Nephron (organoid): ENCODE measurements at regions not wholly inside any gene's neighbourhood (a gene's known extent, or its start where the extent isn't known, plus 50 kb on each side); places are given as distances from the start of the nearest gene placed in this dataset.
"Not testable (repeated sequence)": the region's sequence is repeated elsewhere in the genome, so short reads cannot be mapped to it uniquely, and the experiment has no call there.

Source experiments
- H3K27ac Mint-ChIP-seq, 3 experiments: 2 replicates each; pipeline ENCODE4 v1.8.0; 2020; ENCODE audit warnings: mixed read lengths in 3 of 3, mild to moderate bottlenecking in 2 of 3, moderate library complexity in 1 of 3
- H3K27me3 Mint-ChIP-seq: 2 replicates; pipeline ENCODE4 v1.8.0; 2021; ENCODE audit warnings: low read depth, mild to moderate bottlenecking, moderate library complexity, mixed read lengths
- H3K36me3 Mint-ChIP-seq: 2 replicates; pipeline ENCODE4 v1.8.0; 2020; ENCODE audit warnings: low read depth, mixed read lengths
- H3K4me1 Mint-ChIP-seq: 2 replicates; pipeline ENCODE4 v1.8.0; 2020; ENCODE audit warnings: mixed read lengths
- H3K4me3 Mint-ChIP-seq, 3 experiments: 2 replicates each; pipeline ENCODE4 v1.8.0; 2020; ENCODE audit warnings: mild to moderate bottlenecking in 3 of 3, mixed read lengths in 3 of 3, moderate library complexity in 2 of 3
- H3K9me3 Mint-ChIP-seq: 2 replicates; pipeline ENCODE4 v1.8.0; 2020; ENCODE audit warnings: mixed read lengths
- TF ChIP-seq, protein P1 (sequence below), 3 experiments: fragments of 200-600 bp; sonication (generic); IDR thresholded peaks; one replicate each; pipeline ENCODE4 v1.5.0; 2021; ENCODE audit warnings: antibody characterized with exemption in 3 of 3; ENCODE audit not compliant: unreplicated experiment in 3 of 3

DNA sequence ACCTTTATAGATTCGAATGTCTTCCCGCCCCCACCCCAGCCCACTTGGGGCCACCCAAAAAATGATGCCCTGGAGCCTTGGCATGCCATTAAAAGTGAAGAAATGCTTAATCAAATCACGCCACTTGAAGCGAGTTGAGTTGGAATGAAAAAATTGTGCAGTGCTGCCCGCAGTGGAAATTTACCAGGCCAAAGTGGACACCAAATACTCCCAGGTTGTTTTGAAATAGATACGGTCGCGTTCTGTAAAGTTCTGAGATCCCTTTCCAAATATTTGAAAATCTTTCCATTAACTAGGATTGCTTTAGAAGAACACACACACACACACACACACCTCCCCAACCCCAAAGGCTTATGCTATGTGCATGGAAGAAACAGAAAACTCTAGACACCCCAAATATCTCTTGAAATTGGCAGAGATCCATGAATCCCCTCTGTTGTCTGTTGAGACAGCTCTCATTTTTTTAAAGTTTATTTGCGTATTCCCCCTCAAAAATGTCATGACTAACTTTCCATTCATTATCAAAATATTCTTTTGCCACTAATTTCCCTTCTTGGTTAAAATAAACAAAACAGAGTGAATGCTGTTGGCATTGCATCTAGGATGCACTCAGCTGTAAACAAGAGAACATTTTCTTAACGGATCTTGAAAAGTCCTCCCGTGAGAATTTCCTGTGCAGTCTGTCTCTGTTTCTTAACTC, 142.3 kb upstream of the KCNE2 start:
- no peaks in the 10 kb centered on the region for H3K36me3 Mint-ChIP-seq
- H3K27me3 Mint-ChIP-seq, result no peaks in the 10 kb centered on the region
- TF ChIP-seq, protein P1, sequence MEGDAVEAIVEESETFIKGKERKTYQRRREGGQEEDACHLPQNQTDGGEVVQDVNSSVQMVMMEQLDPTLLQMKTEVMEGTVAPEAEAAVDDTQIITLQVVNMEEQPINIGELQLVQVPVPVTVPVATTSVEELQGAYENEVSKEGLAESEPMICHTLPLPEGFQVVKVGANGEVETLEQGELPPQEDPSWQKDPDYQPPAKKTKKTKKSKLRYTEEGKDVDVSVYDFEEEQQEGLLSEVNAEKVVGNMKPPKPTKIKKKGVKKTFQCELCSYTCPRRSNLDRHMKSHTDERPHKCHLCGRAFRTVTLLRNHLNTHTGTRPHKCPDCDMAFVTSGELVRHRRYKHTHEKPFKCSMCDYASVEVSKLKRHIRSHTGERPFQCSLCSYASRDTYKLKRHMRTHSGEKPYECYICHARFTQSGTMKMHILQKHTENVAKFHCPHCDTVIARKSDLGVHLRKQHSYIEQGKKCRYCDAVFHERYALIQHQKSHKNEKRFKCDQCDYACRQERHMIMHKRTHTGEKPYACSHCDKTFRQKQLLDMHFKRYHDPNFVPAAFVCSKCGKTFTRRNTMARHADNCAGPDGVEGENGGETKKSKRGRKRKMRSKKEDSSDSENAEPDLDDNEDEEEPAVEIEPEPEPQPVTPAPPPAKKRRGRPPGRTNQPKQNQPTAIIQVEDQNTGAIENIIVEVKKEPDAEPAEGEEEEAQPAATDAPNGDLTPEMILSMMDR (IDR thresholded peaks at IDR 0.05; ENCODE audit: unreplicated experiment in 3 of 3), result no peak
- no peaks in the 10 kb centered on the region for H3K9me3 Mint-ChIP-seq
- H3K4me3 Mint-ChIP-seq, result no peak overlapping the region
- no peak overlapping the region for H3K27ac Mint-ChIP-seq
- peaks cover 3% of the 10 kb centered on the region for H3K4me1 Mint-ChIP-seq

DNA sequence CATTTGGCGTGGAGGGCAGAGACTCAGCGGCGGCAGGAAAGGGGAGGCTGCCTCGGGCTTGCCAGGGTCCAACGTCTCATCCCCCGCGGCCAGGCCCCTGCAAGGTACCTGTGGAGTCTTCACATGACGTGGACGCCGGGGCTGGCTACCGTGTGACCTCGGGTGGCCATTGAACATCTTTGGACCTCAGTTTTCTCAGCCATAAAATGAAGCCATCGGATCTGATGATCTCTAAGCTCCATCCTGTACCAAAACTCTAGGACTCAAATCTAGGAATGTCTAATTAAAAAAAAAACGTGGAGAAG, 141.8 kb upstream of the KCNE2 start:
- Mint-ChIP-seq H3K36me3 (no peaks in the 10 kb centered on the region), H3K4me3 (no peak overlapping the region), H3K4me1 (no peaks in the 10 kb centered on the region), H3K27ac (no peak overlapping the region), H3K27me3 (no peaks in the 10 kb centered on the region), H3K9me3 (no peaks in the 10 kb centered on the region)
- TF ChIP-seq, protein P1 (IDR thresholded peaks at IDR 0.05; ENCODE audit: unreplicated experiment in 3 of 3), result no peak

DNA sequence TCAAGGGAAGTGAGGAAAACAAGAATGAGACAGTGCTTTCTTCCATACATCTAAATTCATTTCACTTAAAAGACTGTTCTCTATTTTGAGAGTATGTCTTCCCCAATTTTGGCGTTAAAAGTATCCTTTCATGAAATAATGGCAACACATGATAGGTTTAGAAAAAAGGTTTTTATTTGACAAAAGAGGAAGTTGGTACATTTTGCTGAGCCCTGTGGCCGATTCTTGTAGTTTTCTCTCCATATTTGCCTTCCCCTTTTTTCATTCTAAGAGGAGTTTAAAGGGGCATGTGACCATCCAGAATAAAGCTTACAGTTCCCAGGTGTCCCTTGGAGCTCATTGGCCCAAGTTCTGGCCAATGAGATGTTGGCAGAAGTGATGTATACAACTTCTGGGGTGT, 140.4 kb upstream of the KCNE2 start:
- TF ChIP-seq, protein P1 (IDR thresholded peaks at IDR 0.05; ENCODE audit: unreplicated experiment in 3 of 3), result no peak
- Mint-ChIP-seq H3K36me3 (no peaks in the 10 kb centered on the region), H3K9me3 (no peaks in the 10 kb centered on the region), H3K27ac (no peak overlapping the region), H3K4me3 (no peak overlapping the region), H3K4me1 (no peaks in the 10 kb centered on the region), H3K27me3 (no peaks in the 10 kb centered on the region)

DNA sequence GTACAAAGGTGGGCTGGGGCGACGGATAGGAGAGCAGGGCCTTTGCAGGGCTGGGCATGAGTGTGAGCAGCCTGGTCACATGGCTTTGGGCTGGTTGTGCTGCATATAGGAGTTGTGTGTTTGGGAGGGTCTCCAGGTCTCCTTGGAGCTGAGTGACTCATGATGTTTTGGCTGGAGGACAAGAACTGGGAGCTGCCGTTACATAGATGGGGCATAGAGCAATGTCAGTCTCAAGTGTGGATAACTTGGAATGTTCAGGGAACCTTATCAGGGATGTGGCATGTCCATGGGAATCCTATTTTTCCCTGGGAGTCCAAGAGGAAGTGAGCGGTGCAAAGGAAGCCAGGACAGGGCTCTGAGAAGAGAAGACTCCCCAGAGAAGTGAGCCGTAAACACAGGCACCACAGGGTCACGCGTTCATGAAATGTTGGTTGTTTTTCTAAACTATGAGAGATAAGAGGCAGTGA, 136.4 kb upstream of the KCNE2 start:
- H3K27ac Mint-ChIP-seq, result no peak overlapping the region
- no peaks in the 10 kb centered on the region for H3K9me3 Mint-ChIP-seq
- TF ChIP-seq, protein P1 (IDR thresholded peaks at IDR 0.05; ENCODE audit: unreplicated experiment in 3 of 3), result no peak
- H3K27me3 Mint-ChIP-seq, result no peaks in the 10 kb centered on the region
- H3K36me3 Mint-ChIP-seq, result no peaks in the 10 kb centered on the region
- H3K4me1 Mint-ChIP-seq, result no peaks in the 10 kb centered on the region
- no peak overlapping the region for H3K4me3 Mint-ChIP-seq

DNA sequence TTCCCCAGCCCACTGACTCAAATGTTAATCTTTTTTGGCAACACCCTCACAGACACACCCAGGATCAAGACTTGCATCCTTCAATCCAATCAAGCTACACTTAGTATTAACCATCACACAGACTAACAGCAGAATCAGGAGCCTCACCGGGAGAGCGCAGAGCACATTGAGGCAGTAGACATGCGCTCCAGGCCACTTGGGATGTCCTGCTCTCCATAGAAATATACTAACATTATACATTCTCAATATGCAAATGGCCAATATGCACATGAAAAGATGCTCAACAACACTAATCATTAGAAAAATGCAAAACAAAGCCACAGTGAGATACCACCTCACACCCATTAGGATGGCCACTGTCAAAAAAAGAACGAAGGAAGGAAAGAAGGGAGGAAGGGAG, 135.0 kb upstream of the KCNE2 start:
- H3K27ac Mint-ChIP-seq, result no peak overlapping the region
- no peaks in the 10 kb centered on the region for H3K4me1 Mint-ChIP-seq
- H3K27me3 Mint-ChIP-seq, result no peaks in the 10 kb centered on the region
- H3K4me3 Mint-ChIP-seq, result no peak overlapping the region
- H3K36me3 Mint-ChIP-seq, result no peaks in the 10 kb centered on the region
- TF ChIP-seq, protein P1 (IDR thresholded peaks at IDR 0.05; ENCODE audit: unreplicated experiment in 3 of 3), result no peak
- H3K9me3 Mint-ChIP-seq, result no peaks in the 10 kb centered on the region

DNA sequence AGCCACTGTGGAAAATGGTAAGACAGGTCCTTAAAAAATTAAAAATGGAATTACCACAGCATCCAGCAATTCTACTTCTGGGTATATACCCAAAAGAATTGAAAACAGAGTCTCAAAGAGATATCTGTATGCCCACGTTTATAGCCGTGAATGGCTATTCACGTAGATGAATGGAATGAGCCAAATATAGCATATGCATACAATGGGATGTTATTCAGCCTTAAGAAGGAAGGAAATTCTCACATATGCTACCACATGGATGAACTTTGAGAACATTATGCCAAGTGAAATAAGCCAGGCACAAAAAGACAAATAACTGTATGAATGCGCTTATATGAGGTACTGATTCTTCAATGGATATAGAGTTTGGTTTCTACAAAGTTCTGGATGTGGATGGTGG, 134.5 kb upstream of the KCNE2 start:
- no peaks in the 10 kb centered on the region for H3K9me3 Mint-ChIP-seq
- H3K27ac Mint-ChIP-seq, result no peak overlapping the region
- no peaks in the 10 kb centered on the region for H3K27me3 Mint-ChIP-seq
- no peak overlapping the region for H3K4me3 Mint-ChIP-seq
- no peaks in the 10 kb centered on the region for H3K36me3 Mint-ChIP-seq
- H3K4me1 Mint-ChIP-seq, result no peaks in the 10 kb centered on the region
- TF ChIP-seq, protein P1 (IDR thresholded peaks at IDR 0.05; ENCODE audit: unreplicated experiment in 3 of 3), result no peak

DNA sequence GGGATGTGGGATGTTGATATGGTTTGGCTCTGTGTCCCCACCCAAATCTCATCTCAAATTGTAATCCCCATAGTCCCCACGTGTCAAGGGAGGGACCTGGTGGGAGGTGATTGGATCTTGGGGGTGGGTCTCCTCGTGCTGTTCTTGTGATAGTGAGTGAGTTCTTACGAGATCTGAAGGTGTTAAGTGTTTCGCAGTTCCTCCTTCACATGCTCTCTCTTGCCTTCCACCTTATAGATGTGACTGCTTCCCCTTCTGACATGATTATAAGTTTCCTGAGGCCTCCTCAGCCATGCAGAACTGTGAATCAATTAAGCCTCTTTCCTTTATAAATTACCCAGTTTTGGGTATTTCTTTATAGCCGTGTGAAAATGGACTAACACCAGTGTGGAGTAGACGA, 130.1 kb upstream of the KCNE2 start:
- H3K9me3 Mint-ChIP-seq, result peaks cover 18% of the 10 kb centered on the region
- H3K4me1 Mint-ChIP-seq, H3K36me3 Mint-ChIP-seq, H3K27me3 Mint-ChIP-seq, H3K27ac Mint-ChIP-seq, H3K4me3 Mint-ChIP-seq: not testable (repeated sequence)
